PFSK-1 (cell line): ENCODE measurements at regions not wholly inside any gene's neighbourhood (a gene's known extent, or its start where the extent isn't known, plus 50 kb on each side); places are given as distances from the start of the nearest gene placed in this dataset.

ENCODE experiments used
- FOXP2 ChIP-seq: optimal IDR thresholded peaks from 2 replicates; pipeline ENCODE3; 2011; ENCODE audit warnings: borderline replicate concordance, control low read depth, inconsistent platforms; ENCODE audit not compliant: insufficient read depth; ENCODE audit errors: extremely low read length, extremely low read depth
- POLR2AphosphoS5 ChIP-seq: IDR thresholded peaks from 2 replicates; pipeline ENCODE4 v1.6.1; 2012; ENCODE audit warnings: low read depth, mild to moderate bottlenecking, control low read depth, low read length, moderate library complexity
- SIN3A ChIP-seq: IDR thresholded peaks from 2 replicates; pipeline ENCODE4 v1.6.1; 2012; ENCODE audit warnings: mild to moderate bottlenecking, low read length, moderate library complexity, borderline replicate concordance; ENCODE audit not compliant: insufficient read depth
- TAF1 ChIP-seq: IDR thresholded peaks from 2 replicates; pipeline ENCODE4 v1.6.1; 2012; ENCODE audit warnings: low read length, control low read depth, borderline replicate concordance; ENCODE audit not compliant: insufficient read depth
- TF ChIP-seq, protein P1 (sequence below), 2 experiments: IDR thresholded peaks; 2 replicates each; pipeline versions ENCODE4 v1.6.1 to v1.8.0; 2011 to 2012; ENCODE audit warnings: low read depth in 2 of 2, low read length in 2 of 2, control low read depth in 1 of 2, inconsistent platforms in 1 of 2, mild to moderate bottlenecking in 1 of 2, moderate library complexity in 1 of 2; ENCODE audit not compliant: insufficient read depth in 1 of 2

DNA sequence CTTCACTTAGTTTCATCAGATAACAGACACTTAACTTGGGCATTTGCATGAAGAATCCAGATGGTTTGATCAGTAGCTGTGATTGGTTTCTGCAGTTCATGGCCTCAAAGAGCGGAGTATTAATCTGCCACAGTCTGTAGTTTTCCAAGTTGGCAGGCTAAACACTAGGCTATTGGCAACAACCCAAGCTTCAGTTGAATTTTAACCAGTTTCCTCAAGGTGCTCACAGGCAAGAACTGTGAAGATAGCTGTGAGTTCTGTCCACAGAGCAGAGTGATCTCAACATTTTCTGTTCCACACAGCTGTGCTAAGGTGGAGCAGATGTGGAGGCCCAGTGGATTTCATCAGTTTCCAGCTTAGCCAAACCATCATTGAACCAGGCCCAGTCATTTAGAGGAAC is 469.5 kb upstream of the LINC00305 start:
- TF ChIP-seq TAF1 (no peak), POLR2AphosphoS5 (no peak), SIN3A (no peak), FOXP2 (no peak)
- TF ChIP-seq, protein P1, sequence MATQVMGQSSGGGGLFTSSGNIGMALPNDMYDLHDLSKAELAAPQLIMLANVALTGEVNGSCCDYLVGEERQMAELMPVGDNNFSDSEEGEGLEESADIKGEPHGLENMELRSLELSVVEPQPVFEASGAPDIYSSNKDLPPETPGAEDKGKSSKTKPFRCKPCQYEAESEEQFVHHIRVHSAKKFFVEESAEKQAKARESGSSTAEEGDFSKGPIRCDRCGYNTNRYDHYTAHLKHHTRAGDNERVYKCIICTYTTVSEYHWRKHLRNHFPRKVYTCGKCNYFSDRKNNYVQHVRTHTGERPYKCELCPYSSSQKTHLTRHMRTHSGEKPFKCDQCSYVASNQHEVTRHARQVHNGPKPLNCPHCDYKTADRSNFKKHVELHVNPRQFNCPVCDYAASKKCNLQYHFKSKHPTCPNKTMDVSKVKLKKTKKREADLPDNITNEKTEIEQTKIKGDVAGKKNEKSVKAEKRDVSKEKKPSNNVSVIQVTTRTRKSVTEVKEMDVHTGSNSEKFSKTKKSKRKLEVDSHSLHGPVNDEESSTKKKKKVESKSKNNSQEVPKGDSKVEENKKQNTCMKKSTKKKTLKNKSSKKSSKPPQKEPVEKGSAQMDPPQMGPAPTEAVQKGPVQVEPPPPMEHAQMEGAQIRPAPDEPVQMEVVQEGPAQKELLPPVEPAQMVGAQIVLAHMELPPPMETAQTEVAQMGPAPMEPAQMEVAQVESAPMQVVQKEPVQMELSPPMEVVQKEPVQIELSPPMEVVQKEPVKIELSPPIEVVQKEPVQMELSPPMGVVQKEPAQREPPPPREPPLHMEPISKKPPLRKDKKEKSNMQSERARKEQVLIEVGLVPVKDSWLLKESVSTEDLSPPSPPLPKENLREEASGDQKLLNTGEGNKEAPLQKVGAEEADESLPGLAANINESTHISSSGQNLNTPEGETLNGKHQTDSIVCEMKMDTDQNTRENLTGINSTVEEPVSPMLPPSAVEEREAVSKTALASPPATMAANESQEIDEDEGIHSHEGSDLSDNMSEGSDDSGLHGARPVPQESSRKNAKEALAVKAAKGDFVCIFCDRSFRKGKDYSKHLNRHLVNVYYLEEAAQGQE (IDR thresholded peaks at IDR 0.05; ENCODE audit: insufficient read depth in 1 of 2, low read depth in 2 of 2, low read length in 2 of 2) = no peak
